Fibroblast of lung (primary cell): ENCODE measurements at regions not wholly inside any gene's neighbourhood (a gene's known extent, or its start where the extent isn't known, plus 50 kb on each side); places are given as distances from the start of the nearest gene placed in this dataset.

ENCODE experiments used
- EZH2 ChIP-seq: IDR thresholded peaks from 2 replicates; pipeline ENCODE4 v1.5.1; 2012; ENCODE audit warnings: low read length, control low read depth, mild to moderate bottlenecking; ENCODE audit errors: missing control alignments
- TF ChIP-seq, protein P1 (sequence below), 2 donors: IDR thresholded peaks in 1 of 2; conservative IDR thresholded peaks in 1 of 2; 1 replicate in 1 of 2; 2 replicates in 1 of 2; pipeline ENCODE4 v1.5.1; 2011 to 2012; ENCODE audit warnings: low read length in 2 of 2, control low read depth in 1 of 2, inconsistent platforms in 1 of 2, low read depth in 1 of 2, mild to moderate bottlenecking in 1 of 2

DNA sequence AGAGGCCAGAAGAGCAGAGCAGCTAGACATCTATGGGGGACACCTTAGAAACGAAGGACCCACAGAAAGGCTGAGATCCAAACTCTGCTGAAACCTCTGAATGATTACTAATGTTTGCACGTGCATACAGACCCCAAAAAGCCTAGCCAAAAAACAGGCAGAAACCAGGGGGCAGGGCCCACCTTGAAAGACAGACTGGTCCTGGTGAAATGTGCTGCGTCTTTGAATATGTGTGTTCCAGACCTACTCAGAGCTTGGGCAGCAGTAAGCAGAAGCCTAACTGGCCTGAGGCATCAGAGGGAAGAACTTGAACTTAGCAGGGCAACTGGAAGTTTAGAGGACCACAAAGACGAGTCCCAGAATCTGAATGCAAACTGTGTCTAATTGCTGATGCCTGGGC lies 251.8 kb downstream of the TEX36 start:
- TF ChIP-seq, protein P1, sequence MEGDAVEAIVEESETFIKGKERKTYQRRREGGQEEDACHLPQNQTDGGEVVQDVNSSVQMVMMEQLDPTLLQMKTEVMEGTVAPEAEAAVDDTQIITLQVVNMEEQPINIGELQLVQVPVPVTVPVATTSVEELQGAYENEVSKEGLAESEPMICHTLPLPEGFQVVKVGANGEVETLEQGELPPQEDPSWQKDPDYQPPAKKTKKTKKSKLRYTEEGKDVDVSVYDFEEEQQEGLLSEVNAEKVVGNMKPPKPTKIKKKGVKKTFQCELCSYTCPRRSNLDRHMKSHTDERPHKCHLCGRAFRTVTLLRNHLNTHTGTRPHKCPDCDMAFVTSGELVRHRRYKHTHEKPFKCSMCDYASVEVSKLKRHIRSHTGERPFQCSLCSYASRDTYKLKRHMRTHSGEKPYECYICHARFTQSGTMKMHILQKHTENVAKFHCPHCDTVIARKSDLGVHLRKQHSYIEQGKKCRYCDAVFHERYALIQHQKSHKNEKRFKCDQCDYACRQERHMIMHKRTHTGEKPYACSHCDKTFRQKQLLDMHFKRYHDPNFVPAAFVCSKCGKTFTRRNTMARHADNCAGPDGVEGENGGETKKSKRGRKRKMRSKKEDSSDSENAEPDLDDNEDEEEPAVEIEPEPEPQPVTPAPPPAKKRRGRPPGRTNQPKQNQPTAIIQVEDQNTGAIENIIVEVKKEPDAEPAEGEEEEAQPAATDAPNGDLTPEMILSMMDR (conservative IDR thresholded peaks at IDR 0.05 in 1 of 2, IDR thresholded peaks at IDR 0.05 in 1 of 2; ENCODE audit: low read depth in 1 of 2, low read length in 2 of 2), result no peak
- TF ChIP-seq EZH2, result no peak
